ENCODE measurements at regions not wholly inside any gene's neighbourhood (a gene's known extent, or its start where the extent isn't known, plus 50 kb on each side); places are given as distances from the start of the nearest gene placed in this dataset.

DNA sequence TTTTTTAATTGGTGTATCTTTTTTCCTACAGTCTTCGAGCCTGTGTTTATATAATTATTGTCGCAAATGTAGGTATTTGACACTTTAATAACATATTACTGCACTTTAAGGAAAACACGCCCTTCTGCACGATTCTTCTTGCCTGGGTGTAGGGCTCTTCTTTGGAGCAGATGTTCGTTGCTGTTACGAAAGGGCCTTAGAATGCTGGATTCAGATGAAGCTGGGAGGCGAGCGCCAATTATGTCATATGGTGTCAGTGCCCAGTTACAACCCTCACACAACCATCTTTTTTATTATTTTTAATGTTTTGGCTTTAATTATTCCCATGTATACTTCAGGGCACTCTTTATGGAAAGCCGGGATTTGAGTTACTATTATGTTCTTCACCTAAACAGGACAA lies 553.0 kb downstream of the EBF1 start:
- CTCF ChIA-PET: interaction anchor here (1.2 kb wide), 1 partner anchor 105 kb away, joined by 3 read pairs; no protein-coding TSS in a partner anchor
- no peak overlapping the region for H3K27ac ChIP-seq (ENCODE audit: low read depth in 1 of 2, low read length in 2 of 2)
- intact Hi-C loops (cut with DNase I, micrococcal nuclease): no loop called here

DNA sequence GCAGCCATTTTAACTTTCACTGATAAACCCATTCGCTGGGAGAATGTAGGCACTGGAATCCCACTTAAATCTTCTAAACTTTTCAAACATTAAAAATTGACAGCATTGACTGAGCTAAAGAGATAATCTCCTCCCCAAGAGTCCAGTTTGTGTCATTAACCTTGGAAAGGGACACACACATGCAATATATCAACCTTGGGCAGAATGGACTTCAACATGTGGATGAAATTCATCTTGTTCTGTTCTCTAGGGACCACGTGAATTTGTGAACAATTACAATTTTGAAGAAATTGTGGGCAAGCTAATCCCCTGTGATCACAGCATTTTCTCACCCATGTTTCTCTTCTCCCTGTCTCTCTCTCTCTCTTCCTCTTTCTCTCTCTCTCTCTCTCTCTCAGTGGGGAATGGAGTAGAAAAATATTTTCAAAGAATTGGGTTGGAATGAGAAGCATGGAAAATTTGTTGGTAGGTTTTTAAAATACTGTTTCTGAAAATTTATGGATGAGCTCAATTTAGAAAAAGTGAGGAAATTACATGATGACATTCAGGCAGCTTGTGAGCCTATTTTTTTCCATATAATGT lies 553.7 kb downstream of the EBF1 start:
- DNase-seq (no peak), ATAC-seq (ENCODE audit: poor library complexity) (no peak)
- H3K9me3 Mint-ChIP-seq: peaks cover 3% of the 10 kb centered on the region
- H3K4me1 ChIP-seq (ENCODE audit: insufficient read depth, low read length): no peaks in the 10 kb centered on the region
- no peaks in the 10 kb centered on the region for H3K27me3 ChIP-seq (ENCODE audit: control insufficient read depth in 1 of 2, insufficient read depth in 2 of 2, low read length in 2 of 2)
- H3K27me3 Mint-ChIP-seq: no peaks in the 10 kb centered on the region
- H3K4me1 Mint-ChIP-seq (ENCODE audit: low read depth): peaks cover 16% of the 10 kb centered on the region
- no peak overlapping the region for H3K4me3 Mint-ChIP-seq
- no peaks in the 10 kb centered on the region for H3K36me3 Mint-ChIP-seq (ENCODE audit: low read depth)
- ChIA-PET POLR2A (no interaction called here), CTCF (interaction anchor here (1.2 kb wide), 1 partner anchor 106 kb away, joined by 3 read pairs; no protein-coding TSS in a partner anchor)
- no peaks in the 10 kb centered on the region for H3K9me3 ChIP-seq (ENCODE audit: control insufficient read depth in 1 of 2, insufficient read depth in 1 of 2, low read length in 2 of 2)
- no peaks in the 10 kb centered on the region for H3K36me3 ChIP-seq (ENCODE audit: insufficient read depth, low read length)
- H3K27ac ChIP-seq (ENCODE audit: low read depth in 1 of 2, low read length in 2 of 2): no peak overlapping the region
- H3K4me3 ChIP-seq (ENCODE audit: low read length): no peak overlapping the region
- TF ChIP-seq, protein P1, sequence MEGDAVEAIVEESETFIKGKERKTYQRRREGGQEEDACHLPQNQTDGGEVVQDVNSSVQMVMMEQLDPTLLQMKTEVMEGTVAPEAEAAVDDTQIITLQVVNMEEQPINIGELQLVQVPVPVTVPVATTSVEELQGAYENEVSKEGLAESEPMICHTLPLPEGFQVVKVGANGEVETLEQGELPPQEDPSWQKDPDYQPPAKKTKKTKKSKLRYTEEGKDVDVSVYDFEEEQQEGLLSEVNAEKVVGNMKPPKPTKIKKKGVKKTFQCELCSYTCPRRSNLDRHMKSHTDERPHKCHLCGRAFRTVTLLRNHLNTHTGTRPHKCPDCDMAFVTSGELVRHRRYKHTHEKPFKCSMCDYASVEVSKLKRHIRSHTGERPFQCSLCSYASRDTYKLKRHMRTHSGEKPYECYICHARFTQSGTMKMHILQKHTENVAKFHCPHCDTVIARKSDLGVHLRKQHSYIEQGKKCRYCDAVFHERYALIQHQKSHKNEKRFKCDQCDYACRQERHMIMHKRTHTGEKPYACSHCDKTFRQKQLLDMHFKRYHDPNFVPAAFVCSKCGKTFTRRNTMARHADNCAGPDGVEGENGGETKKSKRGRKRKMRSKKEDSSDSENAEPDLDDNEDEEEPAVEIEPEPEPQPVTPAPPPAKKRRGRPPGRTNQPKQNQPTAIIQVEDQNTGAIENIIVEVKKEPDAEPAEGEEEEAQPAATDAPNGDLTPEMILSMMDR (IDR thresholded peaks at IDR 0.05): no peak
- H3K27ac Mint-ChIP-seq: no peak overlapping the region
- intact Hi-C loops (cut with DNase I, micrococcal nuclease): no loop called here

More for the DNA sequence above, 553.0 kb downstream of the EBF1 start:
- DNase-seq (no peak), ATAC-seq (ENCODE audit: poor library complexity) (no peak)
- Histone ChIP-seq H3K9me3 (ENCODE audit: control insufficient read depth in 1 of 2, insufficient read depth in 1 of 2, low read length in 2 of 2) (no peaks in the 10 kb centered on the region), H3K4me3 (ENCODE audit: low read length) (no peak overlapping the region), H3K27me3 (ENCODE audit: control insufficient read depth in 1 of 2, insufficient read depth in 2 of 2, low read length in 2 of 2) (no peaks in the 10 kb centered on the region), H3K36me3 (ENCODE audit: insufficient read depth, low read length) (no peaks in the 10 kb centered on the region), H3K4me1 (ENCODE audit: insufficient read depth, low read length) (no peaks in the 10 kb centered on the region)
- Mint-ChIP-seq H3K27me3 (no peaks in the 10 kb centered on the region), H3K9me3 (peaks cover 3% of the 10 kb centered on the region), H3K4me1 (ENCODE audit: low read depth) (peaks cover 12% of the 10 kb centered on the region), H3K36me3 (ENCODE audit: low read depth) (no peaks in the 10 kb centered on the region), H3K4me3 (no peak overlapping the region), H3K27ac (no peak overlapping the region)
- TF ChIP-seq, protein P1 (IDR thresholded peaks at IDR 0.05): no peak
- POLR2A ChIA-PET: no interaction called here

DNA sequence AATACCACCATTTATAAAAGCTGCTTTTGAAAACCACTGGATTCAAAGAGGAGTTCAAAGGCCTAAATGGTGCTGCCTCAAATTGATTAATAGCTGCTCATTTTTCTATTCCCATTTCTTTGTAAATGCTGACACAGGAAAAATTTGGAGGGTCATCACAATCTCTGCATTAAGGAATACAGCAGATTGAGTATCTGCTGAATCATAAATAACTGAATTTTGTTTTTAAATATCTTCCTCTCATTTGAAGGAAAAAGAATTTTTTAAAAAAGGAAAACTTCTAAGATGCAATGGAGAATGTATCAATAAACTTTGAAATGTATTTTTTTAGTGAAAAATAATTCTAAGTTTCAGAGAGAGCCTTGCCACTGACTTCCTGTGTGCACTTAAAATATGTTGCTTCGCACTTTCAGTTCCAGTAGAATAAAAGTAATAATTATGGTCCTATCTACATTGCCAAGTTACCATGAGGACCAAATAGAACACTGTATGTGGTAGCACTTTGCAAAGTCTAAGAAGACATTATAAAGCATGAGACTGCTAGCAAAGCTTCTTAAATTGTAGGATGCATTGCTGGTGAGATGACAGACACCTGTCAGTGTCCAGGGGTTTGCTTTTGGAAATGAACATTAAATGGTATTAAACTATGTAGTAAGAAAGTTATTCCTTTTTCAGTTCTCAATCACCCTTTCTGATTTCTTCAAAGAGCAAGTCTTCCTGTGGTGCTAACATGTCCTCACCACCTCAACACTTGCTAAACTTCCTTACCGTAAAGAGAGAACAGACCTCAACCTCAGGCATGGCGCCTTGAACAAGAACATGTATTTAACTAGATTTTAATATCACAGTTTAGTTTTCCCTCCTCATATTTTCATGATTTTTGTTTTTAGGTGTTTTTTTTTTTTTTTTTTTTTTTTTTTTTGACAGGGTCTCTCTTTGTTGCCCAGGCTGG lies 555.1 kb downstream of the EBF1 start:
- H3K4me3 ChIP-seq (ENCODE audit: low read length): no peak overlapping the region
- H3K4me3 Mint-ChIP-seq: no peak overlapping the region
- H3K36me3 ChIP-seq (ENCODE audit: insufficient read depth, low read length): no peaks in the 10 kb centered on the region
- no peaks in the 10 kb centered on the region for H3K9me3 ChIP-seq (ENCODE audit: control insufficient read depth in 1 of 2, insufficient read depth in 1 of 2, low read length in 2 of 2)
- ATAC-seq (ENCODE audit: poor library complexity): no peak
- no peaks in the 10 kb centered on the region for H3K27me3 ChIP-seq (ENCODE audit: control insufficient read depth in 1 of 2, insufficient read depth in 2 of 2, low read length in 2 of 2)
- H3K27ac ChIP-seq (ENCODE audit: low read depth in 1 of 2, low read length in 2 of 2): peak overlapping the region in 1 of 2 donors; percentile 22
- peaks cover 3% of the 10 kb centered on the region for H3K9me3 Mint-ChIP-seq
- intact Hi-C loops (cut with DNase I, micrococcal nuclease): no loop called here
- H3K27me3 Mint-ChIP-seq: no peaks in the 10 kb centered on the region
- no peaks in the 10 kb centered on the region for H3K36me3 Mint-ChIP-seq (ENCODE audit: low read depth)
- H3K4me1 ChIP-seq (ENCODE audit: insufficient read depth, low read length): no peaks in the 10 kb centered on the region
- CTCF ChIA-PET: no interaction called here
- POLR2A ChIA-PET: no interaction called here
- no peak for DNase-seq
- no peak overlapping the region for H3K27ac Mint-ChIP-seq
- TF ChIP-seq, protein P1 (IDR thresholded peaks at IDR 0.05): no peak
- H3K4me1 Mint-ChIP-seq (ENCODE audit: low read depth): peaks cover 16% of the 10 kb centered on the region

All from CD4-positive, alpha-beta T cell (primary cell).